ENCODE measurements at regions not wholly inside any gene's neighbourhood (a gene's known extent, or its start where the extent isn't known, plus 50 kb on each side); places are given as distances from the start of the nearest gene placed in this dataset.
"Not testable (repeated sequence)": the region's sequence is repeated elsewhere in the genome, so short reads cannot be mapped to it uniquely, and the experiment has no call there.

DNA sequence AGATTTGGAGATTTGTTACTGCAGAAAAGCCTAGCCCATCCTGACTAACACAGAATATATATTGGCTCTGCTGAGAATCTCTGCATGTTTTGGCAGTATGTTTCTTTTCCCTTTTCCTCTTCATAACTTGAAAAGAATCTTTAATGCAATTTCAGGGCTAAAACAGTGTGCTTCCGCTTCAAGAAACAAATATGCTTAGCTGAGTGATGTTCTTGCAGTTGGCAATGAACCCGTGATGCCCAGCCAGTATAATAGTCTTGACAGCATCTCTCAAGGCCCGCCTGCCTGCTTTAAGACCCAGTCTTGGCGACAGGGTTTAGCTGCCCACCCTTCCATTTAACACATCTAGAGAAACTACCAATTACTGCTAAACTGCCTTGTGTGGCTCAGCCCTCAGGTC, 184.5 kb downstream of the INO80D start:
- DNase-seq, result no peak

DNA sequence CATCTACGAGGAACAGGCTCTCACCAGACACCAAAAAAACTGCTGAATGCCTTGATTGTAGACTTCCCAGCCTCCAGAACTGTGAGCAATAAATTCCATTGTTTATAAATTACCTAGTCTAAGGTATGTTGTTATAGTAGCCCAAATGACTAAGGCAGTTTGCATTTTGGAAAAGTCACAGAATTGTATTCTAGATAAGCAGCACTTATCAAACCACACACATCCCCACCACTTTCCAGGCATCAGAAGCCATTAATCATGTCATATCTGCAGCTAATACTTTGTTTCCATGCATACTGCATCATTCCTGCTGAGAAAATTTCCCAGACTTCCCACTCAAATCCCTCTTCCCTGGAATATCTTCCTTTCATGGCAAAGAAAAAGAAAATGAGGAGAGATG, 187.2 kb downstream of the INO80D start:
- peak; percentile 15 for DNase-seq

DNA sequence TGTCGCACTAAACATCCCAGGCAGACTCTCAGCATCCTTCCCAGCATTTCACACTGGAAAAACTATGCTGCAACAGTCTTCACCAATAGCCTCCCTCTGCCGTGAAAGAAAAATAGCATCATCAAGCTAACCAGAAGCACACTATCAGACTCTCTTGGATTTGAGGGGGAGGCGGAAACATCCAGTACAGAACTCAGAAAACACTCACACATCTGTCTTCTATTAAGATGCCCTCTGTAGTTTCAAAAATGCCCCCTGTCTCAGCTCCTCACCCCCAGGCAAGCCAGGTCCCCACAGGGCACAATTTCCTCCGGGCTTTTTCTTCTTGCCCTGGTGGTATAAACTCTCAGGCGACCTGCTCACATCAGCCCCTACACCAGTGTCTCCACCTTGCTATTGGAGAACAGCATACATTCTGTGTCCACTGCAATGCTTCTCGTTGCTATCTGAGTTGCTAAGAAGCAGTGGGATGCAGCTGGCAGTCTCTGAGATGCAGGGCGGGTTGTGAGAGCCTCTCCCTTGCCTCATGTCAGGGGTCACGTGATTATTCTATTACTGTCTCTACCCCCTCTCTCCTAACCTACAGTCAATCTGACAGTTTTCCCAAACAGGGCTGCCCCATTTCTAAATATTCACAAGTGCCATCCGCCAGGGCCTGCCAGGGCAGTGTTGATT, 189.9 kb downstream of the INO80D start:
- no peak for DNase-seq

DNA sequence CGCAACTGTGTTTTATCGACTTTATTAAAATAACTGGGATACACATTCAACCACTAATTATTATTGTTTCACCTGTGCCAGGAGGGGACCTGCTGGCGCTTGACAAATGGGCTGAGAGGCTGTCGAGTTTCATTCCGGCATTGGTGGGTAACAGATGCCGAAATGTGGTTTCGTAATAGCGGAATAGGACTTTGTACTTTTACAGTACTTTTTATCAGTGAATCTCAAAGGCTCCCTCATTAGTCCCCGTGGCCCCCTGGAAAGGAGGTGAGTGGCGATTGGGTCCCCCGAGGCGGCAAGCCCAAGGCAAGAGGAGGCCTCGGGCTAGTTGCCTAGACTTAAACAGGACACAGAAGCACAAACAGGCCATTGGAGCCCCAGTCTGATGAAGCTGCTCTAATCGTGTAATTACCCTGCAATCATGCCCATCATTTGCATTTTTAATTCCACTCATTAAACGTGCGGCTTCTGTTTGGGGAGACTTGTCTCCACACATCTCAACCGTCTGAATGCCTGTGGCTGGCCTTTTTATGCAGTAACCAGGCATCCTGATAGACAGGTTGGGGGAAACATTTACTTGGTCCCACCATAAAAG, 193.2 kb downstream of the INO80D start:
- no peak for DNase-seq

DNA sequence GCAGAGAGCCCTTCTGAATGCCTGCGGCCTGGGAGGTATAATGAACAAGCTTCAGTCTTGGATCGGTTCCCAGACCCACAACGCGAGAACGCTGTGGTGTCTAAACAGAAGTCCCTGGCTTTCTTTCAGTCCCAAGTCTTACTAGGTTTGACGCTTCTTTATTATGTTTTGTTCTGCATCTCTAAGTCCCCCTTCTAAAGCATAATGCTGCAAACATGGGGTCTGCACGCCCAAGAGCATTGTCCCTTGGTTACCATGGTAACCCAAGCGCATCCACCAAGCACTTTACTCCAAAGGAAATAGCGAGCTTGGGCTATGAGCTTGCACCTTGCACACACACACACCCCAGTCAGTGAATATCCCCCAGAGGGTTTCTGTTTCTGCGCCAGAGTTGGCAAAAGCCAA, 193.7 kb downstream of the INO80D start:
- no peak for DNase-seq

DNA sequence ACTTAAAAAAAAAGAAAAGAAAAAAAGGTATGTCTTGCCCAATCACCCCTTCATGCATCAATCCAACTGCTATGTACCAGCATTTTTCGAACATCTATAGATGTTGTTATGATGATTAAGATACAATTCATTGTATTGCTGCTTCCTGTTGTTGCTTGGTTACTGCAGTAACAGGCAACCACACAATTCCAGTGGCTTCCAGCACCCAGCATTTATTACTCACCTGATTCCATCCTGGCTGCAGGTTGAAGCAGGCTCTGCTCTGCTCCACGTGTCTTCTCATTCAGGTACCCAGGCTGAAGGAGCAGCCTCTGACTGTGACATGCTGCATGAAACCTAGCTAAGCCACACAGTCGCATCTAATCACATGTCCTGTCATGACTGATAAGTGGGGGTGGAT, 196.9 kb downstream of the INO80D start:
- no peak for DNase-seq

DNA sequence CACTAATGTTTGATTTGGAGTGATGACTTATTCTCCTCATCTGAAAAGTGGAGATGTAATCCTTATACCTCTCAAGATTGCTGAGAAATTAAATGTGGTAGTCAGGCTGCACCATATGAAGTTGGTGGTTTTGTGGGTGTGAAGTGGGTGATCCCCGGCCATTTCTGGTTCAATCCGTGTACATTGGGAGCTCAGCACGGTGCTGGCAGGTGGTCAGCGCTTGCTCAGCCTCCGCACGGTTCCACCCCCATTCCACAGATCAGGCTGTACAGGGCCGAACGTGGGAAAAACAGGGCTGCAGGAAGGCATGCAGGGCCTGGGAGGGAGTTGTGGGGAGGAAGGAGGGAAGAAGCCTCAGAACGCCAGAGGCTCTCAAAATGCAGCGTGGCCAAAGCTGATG, 198.3 kb downstream of the INO80D start:
- no peak for DNase-seq

DNA sequence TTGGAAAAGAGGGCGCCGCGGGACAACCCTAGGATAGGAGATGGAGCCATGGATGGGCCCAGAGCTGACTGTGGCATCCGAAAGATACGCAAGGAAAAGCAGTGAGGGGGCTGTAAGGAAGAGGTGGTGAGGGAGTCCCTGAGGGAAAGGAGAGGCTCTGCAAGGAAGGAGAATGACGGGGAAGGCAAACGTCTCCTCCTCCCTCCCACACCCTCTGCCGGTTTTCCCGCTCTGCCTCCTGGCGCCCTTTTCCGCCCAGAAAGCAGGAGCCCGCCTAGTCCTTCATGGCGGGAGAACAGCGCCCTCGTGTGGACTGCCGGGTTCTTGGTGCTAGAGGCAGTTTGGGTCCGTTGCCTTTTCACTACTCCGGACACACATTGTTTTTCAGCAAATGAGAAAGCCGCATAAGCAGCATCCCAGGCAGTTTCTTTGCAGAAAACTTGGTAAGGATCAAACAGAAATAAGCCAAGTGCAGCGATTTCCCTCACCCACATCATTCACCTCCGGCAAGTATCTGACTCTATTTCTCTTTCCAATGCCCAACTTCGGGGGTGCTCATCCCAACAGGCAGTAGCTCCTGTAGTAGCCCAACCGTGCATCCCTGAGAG, 200.4 kb downstream of the INO80D start:
- DNase-seq, result peak; percentile 81

DNA sequence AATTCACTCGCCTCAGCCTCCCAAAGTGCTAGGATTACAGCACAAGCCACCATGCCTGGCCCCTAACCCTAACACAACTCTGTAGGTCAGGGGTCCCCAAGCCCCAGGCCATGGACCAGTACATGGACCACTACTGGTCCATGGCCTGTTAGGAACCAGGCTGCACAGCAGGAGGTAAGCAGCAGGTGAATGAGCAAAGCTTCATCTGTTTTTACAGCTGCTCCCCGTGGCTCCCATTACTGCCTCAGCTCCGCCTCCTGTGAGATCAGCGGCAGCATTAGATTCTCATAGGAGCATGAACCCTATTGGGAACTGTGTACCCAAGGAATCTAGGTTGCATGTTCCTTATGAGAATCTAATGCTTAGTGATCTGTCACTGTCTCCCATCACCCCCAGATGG, 201.7 kb downstream of the NRP2 start:
- no peak for DNase-seq

DNA sequence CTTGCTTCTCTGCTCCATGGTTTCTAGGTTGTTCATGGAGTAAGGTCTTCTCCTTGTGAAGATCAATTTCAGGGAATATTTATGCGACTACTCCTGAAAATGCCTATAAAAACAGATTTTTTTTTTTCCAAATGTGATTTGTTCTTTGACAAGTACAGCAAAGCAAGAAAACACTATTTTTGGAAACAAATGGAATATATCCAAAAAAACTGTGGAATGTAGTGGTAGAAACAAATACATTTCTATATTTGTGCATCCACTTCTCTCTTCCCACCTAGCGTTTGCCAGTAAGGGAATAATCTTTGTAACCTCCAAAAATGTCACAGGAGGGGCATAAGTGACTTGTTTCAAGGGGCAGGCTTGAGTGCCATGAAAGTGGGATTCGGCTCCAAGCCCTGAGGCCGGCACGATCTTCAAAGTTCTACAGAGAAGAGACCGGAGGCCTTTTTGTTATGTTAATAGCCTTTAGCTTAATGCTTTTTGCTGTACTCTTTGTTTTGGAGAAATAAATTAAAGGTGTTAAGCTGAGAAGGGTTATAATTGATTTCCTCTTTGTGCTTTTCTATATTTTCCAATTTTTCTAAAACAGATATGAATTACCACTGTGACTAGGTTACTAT, 200.6 kb downstream of the NRP2 start:
- DNase-seq, result no peak

DNA sequence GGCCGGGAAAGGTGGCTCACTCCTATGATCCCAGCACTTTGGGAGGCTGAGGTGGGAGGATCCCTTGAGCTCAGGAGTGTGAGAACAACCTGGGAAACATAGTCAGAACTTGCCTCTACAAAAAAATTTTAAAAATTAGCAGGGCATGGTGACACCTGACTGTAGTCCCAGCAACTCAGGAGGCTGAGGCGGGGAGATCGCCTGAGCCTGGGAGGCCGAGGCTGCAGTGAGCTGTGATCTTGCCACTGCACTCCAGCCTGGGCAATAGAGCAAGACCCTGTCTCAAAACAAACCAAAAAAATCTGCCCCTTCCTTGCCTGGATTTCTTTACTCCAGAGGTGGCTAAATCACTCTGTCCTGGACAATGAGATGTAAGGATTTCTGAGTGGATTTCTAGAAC, 197.7 kb downstream of the NRP2 start:
- no peak for DNase-seq

DNA sequence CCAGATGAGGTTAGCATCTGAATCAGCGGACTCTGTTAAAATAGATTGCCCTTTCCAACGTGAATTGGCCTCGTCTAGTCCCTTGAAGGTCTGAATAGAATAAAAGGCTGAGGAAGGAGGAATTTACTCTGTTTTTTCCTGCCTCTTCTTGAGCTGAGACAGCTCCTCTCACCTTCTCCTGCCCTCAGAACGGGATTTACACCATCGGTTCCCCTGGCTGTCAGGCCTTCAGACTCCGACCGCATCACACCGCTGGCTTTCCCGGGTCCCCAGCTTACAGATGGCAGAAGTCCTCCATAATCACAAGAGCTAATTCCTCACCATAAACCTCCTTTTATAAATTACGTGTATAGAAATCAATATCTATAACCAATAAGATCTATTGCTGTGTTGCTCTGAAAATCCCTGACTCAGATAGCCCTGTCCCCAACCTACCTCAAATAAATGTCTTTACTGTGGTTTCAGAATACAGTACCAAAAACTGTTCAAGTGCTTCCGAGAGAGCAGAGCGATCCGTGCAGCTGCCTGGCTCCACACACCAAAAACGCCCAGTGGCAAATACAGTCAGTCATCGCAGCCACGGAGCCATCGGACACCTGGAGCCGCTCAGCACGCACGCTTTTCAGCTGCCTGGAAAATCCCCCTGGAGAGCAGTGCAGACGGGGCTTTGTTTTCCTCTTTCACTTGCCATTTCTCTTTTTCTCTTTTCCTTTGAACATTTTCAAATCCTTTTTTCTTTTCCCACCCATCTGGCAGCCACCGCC, 196.9 kb downstream of the NRP2 start:
- DNase-seq, result no peak

DNA sequence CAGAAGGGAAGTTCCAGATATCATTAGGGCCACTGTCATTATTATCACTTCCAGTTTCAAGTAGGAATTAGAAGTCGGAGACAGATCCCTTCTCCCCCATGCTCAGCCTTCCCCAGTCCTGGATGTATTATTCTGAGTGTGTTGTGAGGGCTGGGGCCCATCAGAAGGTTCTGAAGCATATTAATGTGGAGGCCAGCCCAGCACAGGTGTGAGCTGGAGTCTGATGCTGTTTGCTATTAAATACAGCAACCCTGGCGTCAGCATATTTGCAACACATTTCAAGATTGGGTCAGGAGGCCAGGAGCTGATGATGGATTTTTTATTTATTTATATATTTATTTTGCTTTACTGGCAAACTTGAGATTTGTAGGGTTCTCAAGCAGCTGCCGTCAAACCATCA, 195.2 kb downstream of the NRP2 start:
- no peak for DNase-seq

DNA sequence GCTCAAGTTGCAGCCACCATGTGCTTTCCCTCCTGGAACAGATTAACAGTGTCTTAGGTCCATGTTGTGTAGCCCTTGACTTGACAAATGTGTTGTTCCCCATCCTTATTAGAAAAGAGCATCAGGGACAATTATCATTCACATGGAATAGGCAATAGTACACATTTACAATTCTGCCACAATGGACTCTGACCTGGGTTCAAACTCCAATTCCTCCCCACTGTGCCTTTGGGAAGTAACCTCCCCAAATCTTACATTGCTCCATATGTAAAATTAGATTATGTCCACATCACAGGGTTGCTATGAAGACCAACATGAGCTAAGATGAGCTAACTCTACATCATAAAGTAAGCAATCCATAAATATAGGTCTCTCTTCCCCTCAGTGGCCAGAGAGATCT, 193.8 kb downstream of the NRP2 start:
- no peak for DNase-seq

DNA sequence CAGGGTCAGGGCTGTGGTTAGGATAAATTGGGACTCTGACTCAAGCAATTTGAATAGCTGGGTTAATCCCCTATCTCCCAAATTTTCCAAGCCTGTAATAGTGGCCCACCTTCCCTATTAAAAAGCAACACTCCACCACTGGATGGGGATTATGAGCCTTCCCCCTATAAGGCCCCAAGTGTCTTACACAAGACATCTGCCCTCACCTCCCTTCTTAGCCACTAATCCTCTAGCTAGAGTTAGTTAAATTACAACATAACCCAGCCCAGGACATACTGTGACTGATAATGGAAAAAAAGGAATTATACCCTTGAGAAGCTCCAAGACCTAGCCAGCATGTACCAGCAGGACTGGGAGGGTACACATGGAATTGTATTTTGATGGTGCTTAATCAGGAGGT, 190.4 kb downstream of the NRP2 start:
- DNase-seq, result no peak

DNA sequence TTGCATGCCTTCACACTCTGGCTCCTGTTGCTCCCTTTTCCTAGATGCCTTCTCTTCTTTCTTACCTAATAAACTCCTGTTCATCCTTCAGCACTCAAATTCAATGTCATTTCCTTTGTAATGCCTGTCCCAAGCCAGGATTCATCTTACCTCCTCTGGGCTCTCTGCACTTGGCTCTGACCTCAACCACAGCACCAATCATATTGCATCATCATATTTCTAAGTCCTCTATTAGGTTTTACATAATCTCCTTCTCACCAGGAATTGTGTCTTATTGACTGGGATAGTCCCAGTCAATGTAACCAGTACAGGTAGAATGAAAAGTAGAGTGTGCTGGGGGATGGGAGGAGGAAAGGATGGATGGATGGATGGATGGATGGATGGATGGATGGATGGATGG, 187.1 kb downstream of the NRP2 start:
- DNase-seq, result no peak

DNA sequence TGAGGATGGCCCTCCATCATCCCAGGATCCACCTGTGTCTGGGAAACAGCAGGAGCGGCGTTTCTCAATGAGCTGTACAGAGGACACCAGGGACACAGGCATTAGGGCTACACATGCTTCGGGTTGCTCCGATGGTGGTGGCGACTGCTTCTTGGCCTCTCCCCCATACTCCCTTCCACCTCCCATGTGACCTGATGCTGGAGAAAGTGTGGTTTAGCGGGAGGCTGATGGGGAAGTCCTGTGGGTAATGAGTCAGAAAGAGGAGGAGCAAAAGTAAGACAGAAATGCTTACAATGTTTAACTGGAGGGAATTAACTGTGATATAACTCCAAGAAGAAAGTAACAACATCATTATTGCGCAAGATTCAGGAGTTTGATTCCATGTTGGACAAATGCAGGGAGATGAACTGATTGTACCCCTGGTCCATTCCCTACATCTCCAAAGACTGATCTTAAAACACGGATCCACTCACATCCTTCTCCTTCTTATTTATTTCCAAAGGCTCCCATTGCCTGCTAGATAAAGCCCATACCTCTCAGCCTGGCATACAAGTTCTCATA, 186.6 kb downstream of the NRP2 start:
- peak; percentile 31 for DNase-seq

DNA sequence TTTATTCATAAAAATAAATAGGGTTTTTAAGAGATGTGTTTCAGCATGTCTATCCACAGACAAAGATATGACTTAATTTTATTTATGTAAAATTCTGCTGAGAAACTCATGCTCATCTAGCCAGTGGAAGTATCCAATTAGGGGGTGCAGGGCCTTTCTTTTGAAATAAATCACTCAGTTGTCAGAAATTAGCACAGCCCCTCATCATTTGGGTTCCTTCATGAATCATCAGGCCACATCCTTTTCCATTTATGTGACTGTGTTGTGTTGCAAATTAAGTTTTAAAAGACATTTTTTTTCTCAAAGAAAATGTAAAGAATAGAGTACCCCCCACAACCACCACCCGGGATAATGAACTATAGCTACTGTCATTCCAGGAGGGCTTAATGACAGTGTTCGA, 185.8 kb downstream of the NRP2 start:
- DNase-seq, result no peak

DNA sequence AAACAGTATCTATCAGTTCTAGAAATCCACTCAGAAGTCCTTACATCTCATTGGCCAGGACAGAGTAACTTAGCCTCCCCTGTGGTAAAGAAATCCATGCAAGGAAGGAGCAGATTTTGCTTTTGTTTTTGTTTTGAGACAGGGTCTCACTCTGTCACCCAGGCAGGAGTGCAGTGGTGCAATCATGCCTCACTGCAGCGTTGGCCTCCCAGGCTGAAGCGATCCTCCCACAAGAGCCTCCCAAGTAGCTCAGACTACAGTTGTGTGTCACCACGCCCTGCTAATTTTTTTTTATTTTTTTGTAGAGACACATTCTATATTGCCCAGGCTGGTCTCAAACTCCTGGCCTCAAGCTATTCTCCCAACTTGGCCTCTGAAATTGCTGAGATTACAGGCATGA, 185.1 kb downstream of the NRP2 start:
- DNase-seq, result no peak

DNA sequence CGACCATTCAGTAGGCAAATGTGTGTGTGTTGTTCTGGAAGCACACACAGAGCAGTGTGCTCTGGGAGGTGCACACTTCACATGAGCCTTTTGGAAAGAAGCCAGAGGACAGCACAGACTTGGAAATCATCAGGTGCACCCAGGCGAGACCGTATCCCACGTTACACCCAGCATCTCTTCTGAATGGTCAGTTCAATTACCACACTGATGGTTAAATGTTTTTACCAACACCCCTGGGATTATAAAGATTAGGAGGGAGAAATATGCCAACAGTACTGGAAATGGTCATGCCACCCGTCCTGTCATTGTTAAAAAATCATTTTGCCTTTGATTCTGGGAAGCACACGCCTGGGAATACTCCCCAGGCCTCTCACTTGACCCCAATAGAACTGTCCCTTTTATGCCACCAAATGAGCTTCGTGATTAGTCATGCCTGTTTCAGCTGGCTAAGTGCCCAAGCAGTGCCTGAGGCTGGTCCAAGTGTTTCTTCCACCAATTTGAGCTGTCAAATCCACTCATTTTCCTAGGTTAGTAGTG, 183.7 kb downstream of the NRP2 start:
- DNase-seq, result no peak

DNA sequence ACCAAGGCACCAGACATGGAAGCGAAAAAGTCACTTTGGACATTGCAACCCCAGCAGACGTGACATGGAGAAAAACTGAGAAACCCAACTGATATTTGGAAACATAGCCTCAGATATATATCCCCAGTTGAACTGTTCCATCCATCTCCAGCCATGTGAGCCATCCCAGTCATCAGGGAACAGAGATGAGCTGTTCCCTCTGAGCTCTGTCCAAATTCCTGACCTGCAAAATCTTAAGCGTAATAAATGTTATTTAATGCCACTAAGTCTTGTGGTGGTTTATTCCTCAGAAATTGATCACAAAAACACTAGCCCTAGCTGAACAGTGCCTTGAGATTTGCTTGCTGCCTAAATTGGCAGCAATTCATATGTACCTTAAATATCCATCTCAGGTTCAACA, 182.8 kb downstream of the NRP2 start:
- no peak for DNase-seq

DNA sequence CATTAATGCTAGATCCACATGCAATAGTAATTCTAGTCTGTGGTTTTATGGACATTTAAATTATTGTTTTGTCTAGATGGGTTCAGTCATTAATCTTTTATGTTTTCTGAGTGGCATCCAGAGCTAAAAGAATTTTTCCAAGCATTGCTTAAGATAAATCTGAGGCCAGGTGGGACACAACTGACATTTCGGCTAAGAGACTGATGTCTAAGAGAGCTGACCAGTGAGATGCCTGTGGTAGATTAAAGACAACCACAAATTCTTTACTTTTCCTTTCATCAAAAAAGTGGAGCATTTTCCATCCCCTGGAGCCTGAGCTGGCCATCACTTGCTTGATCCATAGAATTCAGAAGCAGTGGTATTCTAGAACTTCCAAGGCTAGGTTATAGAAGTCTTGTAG, 182.2 kb downstream of the NRP2 start:
- DNase-seq, result no peak

DNA sequence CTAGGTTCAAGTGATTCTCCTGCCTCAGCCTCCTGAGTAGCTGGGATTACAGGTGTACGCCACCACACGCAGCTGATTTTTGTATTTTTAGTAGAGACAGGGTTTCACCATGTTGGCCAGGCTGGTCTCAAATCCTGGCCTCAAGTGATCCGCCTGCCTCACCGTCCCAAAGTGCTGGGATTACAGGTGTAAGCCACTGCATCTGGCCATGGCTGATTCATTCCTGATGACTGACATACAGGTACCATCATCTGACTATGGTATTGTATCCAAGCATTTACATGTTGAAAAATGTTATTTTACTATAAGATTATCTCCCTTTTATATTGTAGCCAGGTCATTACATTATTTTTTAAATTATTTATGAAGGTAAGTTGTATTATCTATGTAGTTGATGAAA, 180.5 kb downstream of the NRP2 start:
- DNase-seq, result not testable (repeated sequence)

All from hematopoietic multipotent progenitor cell treated with erythropoietin and hydrocortisone succinate and interleukin-3 and kit ligand, for 8 days (in vitro differentiated cells).